Smooth muscle cell of the brain vasculature (primary cell): ENCODE measurements at regions not wholly inside any gene's neighbourhood (a gene's known extent, or its start where the extent isn't known, plus 50 kb on each side); places are given as distances from the start of the nearest gene placed in this dataset.

Source experiments
- DNase-seq: peaks from one replicate; pipeline ENCODE4 v3.0.0-alpha.2; 2012; ENCODE audit warnings: low read depth, low spot score

- DNase-seq, result no peak
Measured at GRCh38 chr22:26996154-26996553, 338.8 kb downstream of the MIAT start.

- no peak for DNase-seq
Measured at GRCh38 chr22:26998129-26998528, 340.7 kb downstream of the MIAT start.

- DNase-seq, result no peak
Measured at GRCh38 chr22:26998716-26999115, 341.3 kb downstream of the MIAT start.

- no peak for DNase-seq
Measured at GRCh38 chr22:27003297-27003696, 345.9 kb downstream of the MIAT start.

- DNase-seq, result no peak
Measured at GRCh38 chr22:27004434-27004833, 347.0 kb downstream of the MIAT start.

GRCh38 chr22:27008454-27008853 is 351.1 kb downstream of the MIAT start:
- DNase-seq, result no peak

- DNase-seq, result no peak
Measured at GRCh38 chr22:27011133-27011532, 353.7 kb downstream of the MIAT start.

GRCh38 chr22:27011717-27012116 is 354.3 kb downstream of the MIAT start:
- no peak for DNase-seq

- DNase-seq, result no peak
Measured at GRCh38 chr22:27019827-27020226, 362.4 kb downstream of the MIAT start.

- no peak for DNase-seq
Measured at GRCh38 chr22:27022274-27022895, 365.0 kb downstream of the MIAT start.

- no peak for DNase-seq
Measured at GRCh38 chr22:27022896-27023361, 365.5 kb downstream of the MIAT start.

- DNase-seq, result no peak
Measured at GRCh38 chr22:27023591-27023990, 366.2 kb downstream of the MIAT start.

- DNase-seq, result no peak
Measured at GRCh38 chr22:27024982-27025381, 367.6 kb downstream of the MIAT start.

GRCh38 chr22:27028093-27028492 is 370.7 kb downstream of the MIAT start:
- DNase-seq, result no peak

- no peak for DNase-seq
Measured at GRCh38 chr22:27029584-27030130, 372.3 kb downstream of the MIAT start.

GRCh38 chr22:27032091-27032761 is 374.8 kb downstream of the MIAT start:
- peak; percentile 23 for DNase-seq

GRCh38 chr22:27041745-27042310 is 384.4 kb downstream of the MIAT start:
- no peak for DNase-seq

- no peak for DNase-seq
Measured at GRCh38 chr22:27043262-27043661, 385.9 kb downstream of the MIAT start.

- DNase-seq, result peak; percentile 15
Measured at GRCh38 chr22:27045103-27045947, 387.9 kb downstream of the MIAT start.

- DNase-seq, result no peak
Measured at GRCh38 chr22:27046086-27046485, 388.7 kb downstream of the MIAT start.

- DNase-seq, result no peak
Measured at GRCh38 chr22:27046603-27047002, 389.2 kb downstream of the MIAT start.

- no peak for DNase-seq
Measured at GRCh38 chr22:27050771-27051170, 393.4 kb downstream of the MIAT start.
